Prostate gland (tissue), 2 donors: ENCODE measurements at regions not wholly inside any gene's neighbourhood (a gene's known extent, or its start where the extent isn't known, plus 50 kb on each side); places are given as distances from the start of the nearest gene placed in this dataset.

Source experiments
- DNase-seq: peaks from one replicate; pipeline ENCODE4 v3.0.0-alpha.2; 2019; ENCODE audit warnings: low spot score
- H3K27ac ChIP-seq, 2 donors: fragments of 200-600 bp; sonication (generic); 2 replicates each; pipeline ENCODE4 v1.5.1; 2017 to 2019
- H3K27me3 ChIP-seq: fragments of 200-600 bp; sonication (generic); replicated peaks from 2 replicates; pipeline ENCODE4 v1.5.1; 2019; ENCODE audit not compliant: insufficient read depth
- H3K36me3 ChIP-seq, 2 donors: fragments of 200-600 bp; sonication (generic); 1 replicate in 1 of 2; 2 replicates in 1 of 2; pipeline versions ENCODE4 v1.5.1 to v1.8.1; 2017 to 2019
- H3K4me1 ChIP-seq: fragments of 200-600 bp; sonication (generic); replicated peaks from 2 replicates; pipeline ENCODE4 v1.5.1; 2019
- H3K4me3 ChIP-seq, 2 donors: fragments of 200-600 bp; sonication (generic); 2 replicates each; pipeline ENCODE4 v1.5.1; 2017 to 2019
- H3K9me3 ChIP-seq: fragments of 200-600 bp; sonication (generic); 2 replicates; pipeline ENCODE4 v1.5.1; 2017
- POLR2A ChIP-seq: fragments of 450-650 bp; IDR thresholded peaks from one replicate; pipeline ENCODE4 v1.6.1; 2016; ENCODE audit warnings: antibody characterized with exemption, mild to moderate bottlenecking
- POLR2AphosphoS5 ChIP-seq: sonication (generic); formaldehyde crosslinking; IDR thresholded peaks from one replicate; pipeline ENCODE4 v1.6.1; 2017; ENCODE audit warnings: antibody characterized with exemption
- WGBS: methylation state at CpG from one replicate; pipeline ENCODE4 v1.1.5; 2018; 5-methylcytosine and 5-hydroxymethylcytosine counted together
- intact Hi-C: fragments of 100-400 bp; cut with DNase I; formaldehyde crosslinking; loops from one replicate; pipeline ENCODE4 v1.14.2; 2022
- TF ChIP-seq, protein P1 (sequence below), 4 experiments: fragments of 200-600 bp in 2 of 4; fragments of 450-650 bp in 2 of 4; sonication (generic) in 2 of 4; IDR thresholded peaks; 1 replicate in 3 of 4; 2 replicates in 1 of 4; pipeline ENCODE4 v1.5.1; 2016 to 2019; ENCODE audit warnings: antibody characterized with exemption in 4 of 4, mild to moderate bottlenecking in 2 of 4, moderate library complexity in 2 of 4

DNA sequence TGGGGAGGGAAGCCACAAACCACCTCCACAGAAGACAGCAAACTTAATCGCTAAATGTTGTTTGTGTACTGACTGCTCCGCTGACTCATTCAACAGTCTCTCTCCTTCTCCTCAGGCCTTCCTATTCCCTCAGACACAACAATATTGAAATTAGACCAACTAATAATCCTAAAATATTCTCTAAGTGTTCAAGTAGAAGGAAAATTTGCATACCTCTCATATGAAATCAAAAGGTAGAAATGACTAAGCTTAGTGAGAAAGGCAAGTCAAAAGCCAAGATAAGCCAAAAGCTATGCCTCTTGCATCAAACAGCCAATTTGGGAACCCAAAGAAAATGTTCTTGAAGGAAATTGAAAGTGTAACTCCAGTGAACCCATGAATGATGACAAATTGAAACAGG, 75.7 kb upstream of the ARHGAP24 start:
- no peak for DNase-seq
- H3K9me3 ChIP-seq, result no peaks in the 10 kb centered on the region

DNA sequence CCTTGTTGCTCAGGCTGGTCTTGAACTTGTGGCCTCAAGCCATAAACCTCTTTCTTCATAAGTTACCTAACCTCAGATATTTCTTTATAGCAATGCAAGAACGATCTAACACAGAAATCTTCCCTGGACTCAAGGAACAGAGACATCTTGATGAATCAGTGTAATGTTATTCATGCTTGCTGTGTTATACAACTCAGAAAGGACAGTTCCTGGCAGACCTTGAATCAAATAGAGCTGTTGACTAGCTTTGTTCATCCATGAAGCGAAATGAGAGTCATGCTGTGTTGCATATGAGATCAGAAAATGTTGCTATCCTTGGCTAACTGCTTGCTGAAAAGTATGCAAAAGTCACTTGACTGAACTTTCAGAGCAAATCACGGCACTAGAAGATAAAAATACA, 72.6 kb upstream of the ARHGAP24 start:
- H3K9me3 ChIP-seq, result no peaks in the 10 kb centered on the region
- no peaks in the 10 kb centered on the region for H3K27me3 ChIP-seq
- DNase-seq, result no peak
- no peaks in the 10 kb centered on the region for H3K4me1 ChIP-seq
- H3K36me3 ChIP-seq, result no peaks in the 10 kb centered on the region
- intact Hi-C loops, result no loop called here
- TF ChIP-seq POLR2A, result no peak
- TF ChIP-seq, protein P1, sequence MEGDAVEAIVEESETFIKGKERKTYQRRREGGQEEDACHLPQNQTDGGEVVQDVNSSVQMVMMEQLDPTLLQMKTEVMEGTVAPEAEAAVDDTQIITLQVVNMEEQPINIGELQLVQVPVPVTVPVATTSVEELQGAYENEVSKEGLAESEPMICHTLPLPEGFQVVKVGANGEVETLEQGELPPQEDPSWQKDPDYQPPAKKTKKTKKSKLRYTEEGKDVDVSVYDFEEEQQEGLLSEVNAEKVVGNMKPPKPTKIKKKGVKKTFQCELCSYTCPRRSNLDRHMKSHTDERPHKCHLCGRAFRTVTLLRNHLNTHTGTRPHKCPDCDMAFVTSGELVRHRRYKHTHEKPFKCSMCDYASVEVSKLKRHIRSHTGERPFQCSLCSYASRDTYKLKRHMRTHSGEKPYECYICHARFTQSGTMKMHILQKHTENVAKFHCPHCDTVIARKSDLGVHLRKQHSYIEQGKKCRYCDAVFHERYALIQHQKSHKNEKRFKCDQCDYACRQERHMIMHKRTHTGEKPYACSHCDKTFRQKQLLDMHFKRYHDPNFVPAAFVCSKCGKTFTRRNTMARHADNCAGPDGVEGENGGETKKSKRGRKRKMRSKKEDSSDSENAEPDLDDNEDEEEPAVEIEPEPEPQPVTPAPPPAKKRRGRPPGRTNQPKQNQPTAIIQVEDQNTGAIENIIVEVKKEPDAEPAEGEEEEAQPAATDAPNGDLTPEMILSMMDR (IDR thresholded peaks at IDR 0.05), result no peak
- no peak for TF ChIP-seq POLR2AphosphoS5
- no peak overlapping the region for H3K27ac ChIP-seq
- WGBS, result 69% methylated on average over 3 of the region's 3 CpGs
- H3K4me3 ChIP-seq, result no peak overlapping the region

More for the DNA sequence above, 75.7 kb upstream of the ARHGAP24 start:
- H3K27ac ChIP-seq, result no peak overlapping the region
- intact Hi-C loops, result no loop called here
- TF ChIP-seq POLR2A, result no peak
- TF ChIP-seq, protein P1 (IDR thresholded peaks at IDR 0.05), result no peak
- no peaks in the 10 kb centered on the region for H3K4me1 ChIP-seq
- H3K36me3 ChIP-seq, result no peaks in the 10 kb centered on the region
- WGBS, result 90% methylated on average over 2 of the region's 2 CpGs
- H3K4me3 ChIP-seq, result no peak overlapping the region
- H3K27me3 ChIP-seq, result no peaks in the 10 kb centered on the region

DNA sequence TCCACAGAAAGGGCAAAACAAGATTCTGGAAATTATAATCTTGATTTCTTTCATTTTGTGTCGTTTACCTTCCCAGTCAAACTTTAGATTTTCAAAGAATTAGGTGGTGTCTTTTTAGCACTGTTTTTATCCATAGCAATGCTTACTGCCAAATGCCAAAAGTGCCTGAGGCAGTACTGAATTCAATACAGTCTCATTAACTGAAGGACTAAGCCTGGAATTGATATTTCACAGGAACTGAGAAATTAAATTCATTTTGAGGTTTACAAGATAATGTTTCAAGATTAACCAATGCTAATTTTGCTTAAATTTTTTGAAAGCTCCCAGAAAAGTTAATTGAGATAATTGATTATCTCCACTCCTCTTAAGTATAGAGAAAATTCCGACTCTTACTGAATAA, 68.8 kb upstream of the ARHGAP24 start:
- intact Hi-C loops, result no loop called here
- Histone ChIP-seq H3K9me3 (no peaks in the 10 kb centered on the region), H3K4me1 (no peaks in the 10 kb centered on the region), H3K27ac (no peak overlapping the region), H3K36me3 (no peaks in the 10 kb centered on the region), H3K4me3 (no peak overlapping the region), H3K27me3 (no peaks in the 10 kb centered on the region)
- TF ChIP-seq POLR2AphosphoS5 (no peak), POLR2A (no peak)
- TF ChIP-seq, protein P1 (IDR thresholded peaks at IDR 0.05), result no peak
- no peak for DNase-seq
- WGBS, result 66% methylated on average over 2 of the region's 2 CpGs

DNA sequence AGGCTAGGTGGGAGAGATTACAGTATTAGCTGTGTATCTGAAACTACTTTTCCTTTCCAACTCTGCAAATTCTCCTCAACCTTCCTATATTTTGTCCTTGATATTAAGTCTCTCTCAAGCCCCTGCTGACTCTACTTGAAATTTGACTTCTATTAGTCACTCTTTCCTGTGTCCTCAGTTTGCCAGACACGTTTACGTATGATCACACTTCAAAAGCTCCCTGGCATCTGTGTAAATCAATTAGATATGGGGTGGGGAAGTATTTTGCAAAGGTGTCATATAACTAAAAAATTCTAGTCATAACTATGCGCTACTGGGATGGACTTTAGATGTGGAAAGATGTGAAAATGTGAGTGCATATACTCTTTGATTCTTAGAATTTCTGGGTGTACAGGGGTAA, 67.4 kb upstream of the ARHGAP24 start:
- Histone ChIP-seq H3K4me3 (no peak overlapping the region), H3K36me3 (no peaks in the 10 kb centered on the region), H3K4me1 (no peaks in the 10 kb centered on the region), H3K27me3 (no peaks in the 10 kb centered on the region), H3K27ac (no peak overlapping the region), H3K9me3 (no peaks in the 10 kb centered on the region)
- intact Hi-C loops, result no loop called here
- TF ChIP-seq POLR2AphosphoS5 (no peak), POLR2A (no peak)
- TF ChIP-seq, protein P1 (IDR thresholded peaks at IDR 0.05), result no peak
- no peak for DNase-seq
- 86% methylated on average over 3 of the region's 3 CpGs for WGBS

DNA sequence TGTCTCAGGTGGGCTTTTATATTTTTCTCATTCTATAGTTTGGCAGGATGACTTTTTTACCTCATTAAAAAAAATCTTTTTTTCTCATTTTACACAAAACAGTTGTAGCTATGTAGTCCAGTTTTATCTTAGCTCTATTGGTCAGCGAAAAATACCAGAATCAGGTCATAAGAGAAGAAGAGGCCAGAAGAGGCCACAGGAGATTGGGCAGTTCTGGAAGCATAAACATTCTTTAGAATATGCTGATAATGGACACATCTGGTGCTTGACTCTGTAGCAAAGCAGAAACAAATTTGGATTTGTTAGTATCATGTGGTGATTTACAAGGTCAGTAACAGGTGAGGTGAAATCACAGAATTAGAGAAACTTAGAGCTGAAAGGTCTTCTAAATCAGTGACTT, 66.6 kb upstream of the ARHGAP24 start:
- TF ChIP-seq POLR2A (no peak), POLR2AphosphoS5 (no peak)
- TF ChIP-seq, protein P1 (IDR thresholded peaks at IDR 0.05), result no peak
- Histone ChIP-seq H3K9me3 (no peaks in the 10 kb centered on the region), H3K4me3 (no peak overlapping the region), H3K27ac (no peak overlapping the region), H3K27me3 (no peaks in the 10 kb centered on the region), H3K4me1 (no peaks in the 10 kb centered on the region), H3K36me3 (no peaks in the 10 kb centered on the region)
- intact Hi-C loops, result no loop called here
- DNase-seq, result no peak
- WGBS, result 79% methylated on average over 1 of the region's 1 CpG
